ENCODE measurements at regions not wholly inside any gene's neighbourhood (a gene's known extent, or its start where the extent isn't known, plus 50 kb on each side); places are given as distances from the start of the nearest gene placed in this dataset.
A peak's percentile ranks its signal among the peaks of the same experiment; 100 is the strongest.

GRCh38 chr9:20040991-20041696 lies 252.3 kb upstream of the SLC24A2 start:
- peak; percentile 25 for DNase-seq

GRCh38 chr9:20037699-20038098 lies 248.9 kb upstream of the SLC24A2 start:
- DNase-seq = no peak

- no peak for DNase-seq
Measured at GRCh38 chr9:20033511-20033910, 244.7 kb upstream of the SLC24A2 start.

- no peak for DNase-seq
Measured at GRCh38 chr9:20032413-20033006, 243.7 kb upstream of the SLC24A2 start.

- DNase-seq = no peak
Measured at GRCh38 chr9:20031836-20032235, 243.0 kb upstream of the SLC24A2 start.

GRCh38 chr9:20030671-20031070 lies 241.8 kb upstream of the SLC24A2 start:
- DNase-seq = no peak

GRCh38 chr9:20030221-20030620 lies 241.4 kb upstream of the SLC24A2 start:
- no peak for DNase-seq

GRCh38 chr9:20028849-20029231 lies 240.0 kb upstream of the SLC24A2 start:
- DNase-seq = no peak

GRCh38 chr9:20028192-20028848 lies 239.5 kb upstream of the SLC24A2 start:
- DNase-seq = no peak

GRCh38 chr9:20023961-20024571 lies 235.2 kb upstream of the SLC24A2 start:
- DNase-seq = no peak

- no peak for DNase-seq
Measured at GRCh38 chr9:20023210-20023905, 234.5 kb upstream of the SLC24A2 start.

- DNase-seq = no peak
Measured at GRCh38 chr9:20022410-20022809, 233.6 kb upstream of the SLC24A2 start.

GRCh38 chr9:20016611-20017010 lies 227.8 kb upstream of the SLC24A2 start:
- DNase-seq = no peak

GRCh38 chr9:20015427-20015931 lies 226.6 kb upstream of the SLC24A2 start:
- no peak for DNase-seq

- no peak for DNase-seq
Measured at GRCh38 chr9:20014168-20014567, 225.3 kb upstream of the SLC24A2 start.

GRCh38 chr9:20012232-20012631 lies 223.4 kb upstream of the SLC24A2 start:
- no peak for DNase-seq

- DNase-seq = no peak
Measured at GRCh38 chr9:20009606-20010005, 220.8 kb upstream of the SLC24A2 start.

GRCh38 chr9:20002011-20002410 lies 213.2 kb upstream of the SLC24A2 start:
- no peak for DNase-seq

GRCh38 chr9:20001058-20001457 lies 212.2 kb upstream of the SLC24A2 start:
- DNase-seq = no peak

- DNase-seq = no peak
Measured at GRCh38 chr9:19999491-20000057, 210.7 kb upstream of the SLC24A2 start.

GRCh38 chr9:19998823-19999455 lies 210.1 kb upstream of the SLC24A2 start:
- no peak for DNase-seq

GRCh38 chr9:19998153-19998552 lies 209.3 kb upstream of the SLC24A2 start:
- no peak for DNase-seq
